ENCODE measurements at regions not wholly inside any gene's neighbourhood (a gene's known extent, or its start where the extent isn't known, plus 50 kb on each side); places are given as distances from the start of the nearest gene placed in this dataset.

GRCh38 chr12:78580296-78580695, 284.3 kb upstream of the SYT1 start:
- TF ChIP-seq CTCF (IDR thresholded peaks at IDR 0.05), result no peak
- TF ChIP-seq POLR2A (IDR thresholded peaks at IDR 0.05), result no peak

All from thyroid gland (tissue), 4 donors.